Left lobe of liver (tissue), 2 donors: ENCODE measurements at regions not wholly inside any gene's neighbourhood (a gene's known extent, or its start where the extent isn't known, plus 50 kb on each side); places are given as distances from the start of the nearest gene placed in this dataset.
A peak's percentile ranks its signal among the peaks of the same experiment; 100 is the strongest.
"Not testable (repeated sequence)": the region's sequence is repeated elsewhere in the genome, so short reads cannot be mapped to it uniquely, and the experiment has no call there.

ENCODE experiments used
- ATAC-seq: fragments of 200-7000 bp; cut with Tn5 transposase; one replicate; pipeline ENCODE4 v1.9.1; 2020; ENCODE audit warnings: mild to moderate bottlenecking, moderate library complexity
- DNase-seq: peaks from one replicate; pipeline ENCODE4 v3.0.0-alpha.2; 2020; ENCODE audit warnings: low spot score
- donor health status: DM: no; HTN: no; CAD: no; lungs with moderate emphysema.
- donor health status: DM: no; HTN: yes; CAD: no.

DNA sequence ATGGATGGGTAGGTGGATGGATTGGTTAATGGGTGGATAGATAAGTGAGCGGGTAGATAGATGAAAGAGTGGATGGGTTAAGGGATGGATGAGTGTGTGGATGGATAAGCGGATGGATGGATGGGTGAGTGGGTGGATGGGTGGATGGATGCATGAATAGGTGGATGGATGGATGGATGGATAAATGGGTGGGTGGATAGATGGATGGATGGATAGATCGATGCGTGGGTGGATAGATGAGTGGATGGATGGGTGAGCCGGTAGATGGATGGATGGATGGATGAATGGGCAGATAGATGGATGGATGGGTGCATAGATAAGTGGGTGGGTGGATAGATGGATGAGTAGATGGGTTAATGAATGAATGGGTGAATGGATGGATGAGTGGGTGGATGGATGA is 90.9 kb downstream of the CPZ start:
- no peak for DNase-seq
- no peak for ATAC-seq

DNA sequence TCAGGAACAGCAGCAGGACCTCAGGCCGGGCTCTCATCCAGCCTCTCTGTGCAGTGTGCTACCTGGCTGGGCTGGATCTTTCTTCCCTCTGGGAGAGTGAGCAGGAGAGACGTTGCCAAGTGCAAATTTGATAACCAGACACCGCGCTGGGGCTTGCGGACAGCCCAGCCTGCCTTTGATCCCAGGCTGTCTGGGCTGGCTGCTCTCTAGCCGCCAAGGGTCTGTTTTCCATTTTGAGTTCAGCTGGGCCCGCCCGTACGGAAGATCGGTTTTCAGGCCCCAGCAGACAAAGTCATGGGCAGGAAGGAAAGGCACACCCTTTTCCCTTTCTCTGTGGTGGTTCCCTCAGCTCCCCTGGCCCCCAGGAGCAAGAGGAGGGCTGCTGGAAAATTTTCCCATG is 90.2 kb downstream of the CPZ start:
- DNase-seq (no peak), ATAC-seq (no peak)

DNA sequence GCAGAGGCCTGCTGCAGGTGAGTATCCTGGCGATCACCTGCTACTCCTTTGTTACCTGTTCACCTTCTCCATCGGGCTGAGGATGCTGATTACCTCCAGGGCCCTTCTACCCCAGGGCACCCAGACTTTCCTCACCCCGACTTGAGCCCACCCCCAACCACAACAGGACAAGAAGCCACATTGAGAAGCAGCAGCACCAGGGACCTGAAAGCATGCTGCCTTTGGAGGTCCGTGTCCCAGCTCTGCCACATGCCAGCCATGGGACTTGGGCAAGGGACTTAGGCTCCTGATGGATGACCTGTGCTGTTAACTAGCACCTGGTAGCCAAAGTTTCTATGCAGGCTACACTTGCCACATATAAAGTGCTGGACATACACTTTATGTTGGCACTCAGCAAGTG is 89.7 kb downstream of the CPZ start:
- no peak for DNase-seq
- ATAC-seq = no peak

DNA sequence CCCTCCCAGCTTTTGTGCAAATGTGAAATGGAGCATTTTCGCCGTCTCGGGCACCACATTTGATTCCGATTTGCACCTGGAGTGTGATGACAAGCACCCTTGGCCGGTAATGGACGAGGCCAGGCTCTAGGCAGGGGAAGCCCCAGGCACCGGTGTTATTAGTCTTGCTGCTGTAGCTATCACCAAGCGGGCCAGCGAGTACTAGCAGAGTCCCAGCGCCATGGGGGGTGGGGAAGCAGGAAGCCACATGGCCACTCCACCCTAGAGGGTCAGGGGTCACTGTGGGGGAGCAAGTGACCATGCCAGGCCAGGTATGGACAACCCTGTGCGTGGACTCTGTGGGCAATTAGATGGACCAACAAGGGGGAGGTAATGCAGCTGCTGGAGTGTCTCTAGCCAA is 88.8 kb downstream of the CPZ start:
- ATAC-seq = no peak
- no peak for DNase-seq

DNA sequence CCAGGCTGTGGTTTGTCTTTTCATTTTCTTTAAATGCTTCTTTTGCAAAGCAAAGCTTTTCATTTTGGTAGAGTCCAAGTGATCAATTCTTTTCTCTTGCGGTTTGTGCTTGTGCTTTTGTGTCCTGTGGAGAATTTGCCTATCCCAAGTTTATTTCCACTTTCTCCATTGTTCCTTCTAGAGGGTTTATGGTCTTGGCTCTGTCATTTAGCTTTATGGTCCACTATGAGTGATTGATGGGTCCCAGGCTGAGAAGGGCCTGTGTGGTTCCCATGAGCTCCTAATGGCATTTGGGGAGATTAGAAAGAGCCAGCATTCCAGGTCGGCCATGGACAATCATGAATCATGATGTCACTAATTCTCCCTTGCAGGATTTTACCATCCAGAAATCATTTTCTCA is 86.5 kb downstream of the CPZ start:
- DNase-seq (no peak), ATAC-seq (no peak)

DNA sequence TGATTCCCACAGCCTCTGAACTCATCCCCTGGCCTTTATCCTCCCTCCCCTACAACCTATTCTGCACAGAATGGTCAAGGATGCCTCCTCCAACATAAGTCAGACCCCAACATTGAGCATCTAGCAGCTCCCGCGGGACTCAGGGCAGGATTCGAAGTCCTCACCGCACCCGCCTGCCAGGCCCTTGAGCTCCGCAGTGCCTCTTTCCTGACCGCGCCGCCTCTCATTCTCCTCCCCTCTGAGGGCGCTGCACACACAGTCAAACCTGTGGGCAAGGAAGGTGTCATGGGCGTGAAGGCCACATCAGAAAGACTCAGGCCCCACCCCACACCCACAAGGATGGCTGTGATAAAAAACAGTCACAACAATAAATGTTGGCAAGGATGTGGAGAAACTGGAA is 84.1 kb downstream of the CPZ start:
- ATAC-seq = no peak
- DNase-seq = no peak

DNA sequence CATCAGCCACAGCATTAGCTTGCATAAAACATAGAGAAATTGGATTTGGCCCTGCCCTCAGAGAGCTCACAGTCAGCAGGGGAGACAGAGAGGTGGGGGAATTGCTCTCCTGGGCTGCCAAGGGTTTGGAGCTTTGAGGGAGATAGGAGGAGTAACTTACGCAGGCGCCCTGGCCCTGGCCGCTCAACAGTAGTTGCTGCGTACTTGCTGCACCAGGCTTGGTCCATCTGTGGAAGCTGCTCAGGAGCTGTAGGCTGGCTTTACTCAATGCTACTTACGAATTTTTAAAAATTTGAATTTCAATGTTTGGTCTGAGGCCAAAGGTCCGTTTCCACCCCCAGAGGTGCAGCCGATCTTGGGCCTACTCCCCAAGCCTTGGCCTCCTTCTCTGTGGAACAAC is 83.3 kb downstream of the CPZ start:
- no peak for ATAC-seq

DNA sequence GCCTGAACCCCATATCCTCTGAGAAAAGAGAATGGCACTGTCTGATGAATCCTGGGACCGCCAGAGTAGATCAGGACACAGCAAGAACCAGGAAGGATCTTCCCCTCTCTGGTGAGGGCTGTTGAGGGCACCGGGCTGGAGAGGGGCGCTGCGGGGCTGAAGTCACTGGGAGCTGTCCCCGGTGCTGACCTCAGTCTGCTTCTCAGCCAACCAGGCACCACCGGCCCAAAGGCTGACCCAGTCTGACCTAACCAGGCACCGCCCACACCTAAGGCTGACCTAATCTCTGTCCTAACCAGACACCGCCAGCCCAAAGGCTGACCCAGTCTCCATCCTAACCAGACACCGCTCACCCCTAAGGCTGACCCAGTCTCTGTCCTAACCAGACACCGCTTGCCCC is 82.8 kb downstream of the CPZ start:
- ATAC-seq (peak; percentile 57), DNase-seq (no peak)

More for the DNA sequence above, 83.3 kb downstream of the CPZ start:
- no peak for DNase-seq

DNA sequence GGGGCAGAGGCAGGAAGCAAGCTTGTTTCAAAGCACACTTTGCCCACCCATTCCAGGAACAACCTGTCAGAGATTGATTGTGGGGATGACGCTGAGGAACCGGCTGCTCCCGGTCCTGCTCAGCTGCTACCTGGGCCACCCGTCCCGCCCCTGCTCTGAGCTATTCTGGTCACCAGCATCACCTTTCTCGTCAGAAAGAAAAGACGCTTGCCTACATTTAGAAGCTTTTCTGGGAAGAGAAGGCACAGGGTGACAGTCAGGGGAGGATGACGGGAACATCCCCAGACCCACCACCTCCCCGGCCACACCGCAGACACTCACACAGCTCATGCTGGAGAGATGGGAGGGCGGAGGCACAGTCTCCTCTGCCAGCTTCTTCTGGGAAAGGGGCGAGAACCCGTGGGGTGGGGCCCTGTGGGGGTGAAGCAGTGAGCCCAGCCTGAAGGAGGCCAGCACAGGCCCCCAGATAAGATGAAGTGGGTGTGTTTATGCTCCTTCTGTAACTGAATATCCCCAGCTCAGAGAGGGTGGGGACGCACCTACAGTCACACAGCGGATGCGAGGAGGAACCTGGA is 81.8 kb downstream of the CPZ start:
- no peak for DNase-seq
- ATAC-seq = no peak

DNA sequence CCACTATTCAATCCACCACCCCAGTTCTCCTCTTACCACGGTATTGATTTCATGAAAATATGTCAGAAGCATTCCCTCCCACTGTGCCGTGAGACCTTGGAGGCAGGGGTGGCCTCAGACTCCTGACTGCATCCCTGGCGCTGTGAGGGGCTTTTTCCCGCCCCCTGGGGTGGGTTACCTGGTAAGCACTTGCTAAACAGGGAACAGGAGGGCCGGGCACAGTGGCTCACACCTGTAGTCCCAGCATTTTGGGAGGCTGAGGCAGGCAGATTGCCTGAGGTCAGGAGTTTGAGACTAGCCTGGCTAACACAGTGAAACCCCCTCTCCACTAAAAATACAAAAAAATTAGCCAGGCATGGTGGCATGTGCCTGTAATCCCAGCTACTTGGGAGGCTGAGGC is 80.5 kb downstream of the CPZ start:
- DNase-seq, ATAC-seq: not testable (repeated sequence)

DNA sequence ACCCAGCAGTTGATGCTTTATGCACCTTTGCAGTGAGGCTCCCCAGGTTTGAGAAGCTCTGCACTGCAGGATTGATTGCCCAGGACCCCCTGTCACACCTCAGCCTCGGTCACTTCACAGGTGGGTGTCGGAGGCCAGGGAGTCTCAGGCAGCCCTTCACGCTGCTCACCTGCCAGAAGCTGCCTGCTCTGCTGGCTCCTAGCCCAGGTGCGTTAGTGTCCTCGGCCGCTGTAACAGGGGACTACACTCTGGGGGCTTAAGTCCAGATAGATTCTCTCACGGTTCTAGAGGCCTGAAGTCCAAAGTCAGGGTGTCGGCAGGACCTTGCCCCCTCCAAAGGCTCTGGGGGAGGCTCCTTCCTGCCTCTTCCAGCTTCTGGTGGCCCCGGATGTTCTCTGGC is 79.9 kb downstream of the CPZ start:
- DNase-seq (no peak), ATAC-seq (no peak)

DNA sequence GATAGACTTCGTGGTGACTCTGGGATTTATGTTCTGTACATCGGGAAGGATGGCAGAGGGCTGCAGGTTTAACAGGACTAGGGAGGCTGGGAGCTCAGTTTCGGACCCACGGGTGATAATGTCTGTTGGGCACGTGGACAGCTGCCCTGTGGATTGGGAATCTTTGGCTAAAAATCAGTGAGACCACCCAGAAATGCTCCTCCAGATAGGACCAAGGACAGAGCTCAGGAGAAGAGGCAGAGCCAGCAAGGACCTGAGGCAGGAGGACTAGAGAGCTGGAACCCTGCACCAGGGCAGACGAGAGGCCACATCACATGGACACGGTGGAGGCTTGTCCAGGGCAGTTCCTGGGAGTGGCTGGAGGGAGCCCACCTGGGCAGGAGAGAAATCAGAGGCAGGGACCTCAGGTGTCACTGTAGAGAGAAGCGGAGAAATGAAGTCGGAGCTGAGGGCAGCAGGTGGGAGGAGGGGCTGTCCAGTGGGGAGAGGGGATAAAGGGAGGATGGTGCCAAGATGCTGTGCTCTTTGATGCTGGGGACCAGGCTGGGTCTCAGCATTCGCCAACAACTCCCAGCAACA is 79.2 kb downstream of the CPZ start:
- ATAC-seq (no peak), DNase-seq (no peak)
